SH-SY5Y (cell line): ENCODE measurements at regions not wholly inside any gene's neighbourhood (a gene's known extent, or its start where the extent isn't known, plus 50 kb on each side); places are given as distances from the start of the nearest gene placed in this dataset.

Experiments
- GATA2 ChIP-seq: IDR thresholded peaks from 2 replicates; pipeline ENCODE4 v1.6.1; 2011; ENCODE audit warnings: mild to moderate bottlenecking, low read depth, low read length
- GATA3 ChIP-seq: IDR thresholded peaks from 2 replicates; pipeline ENCODE4 v1.6.1; 2011; ENCODE audit warnings: low read depth, mild to moderate bottlenecking, low read length, moderate library complexity

GRCh38 chr22:25366408-25366807, 147.0 kb downstream of the CRYBB2 start:
- TF ChIP-seq GATA2 = no peak
- TF ChIP-seq GATA3 = no peak
